HAP-1 (cell line): ENCODE measurements at regions not wholly inside any gene's neighbourhood (a gene's known extent, or its start where the extent isn't known, plus 50 kb on each side); places are given as distances from the start of the nearest gene placed in this dataset.

Experiments
- DNase-seq, 2 experiments: peaks; one replicate each; pipeline ENCODE4 v3.0.0-alpha.2; 2016 to 2020; ENCODE audit warnings: low spot score in 2 of 2
- H3K27me3 ChIP-seq: fragments of 250-450 bp; sonication (Bioruptor Pico); 2 replicates; pipeline ENCODE4 v1.5.1; 2020; ENCODE audit warnings: low read depth, mild to moderate bottlenecking, moderate library complexity
- H3K36me3 ChIP-seq: fragments of 250-450 bp; sonication (Bioruptor Pico); replicated peaks from 2 replicates; pipeline ENCODE4 v1.5.1; 2020; ENCODE audit warnings: mild to moderate bottlenecking
- H3K4me1 ChIP-seq: fragments of 250-450 bp; sonication (Bioruptor Pico); 2 replicates; pipeline ENCODE4 v1.5.1; 2020; ENCODE audit warnings: mild to moderate bottlenecking
- H3K4me3 ChIP-seq: fragments of 250-450 bp; sonication (Bioruptor Pico); 2 replicates; pipeline ENCODE4 v1.5.1; 2020; ENCODE audit warnings: mild to moderate bottlenecking, moderate library complexity
- H3K9me3 ChIP-seq: fragments of 250-450 bp; sonication (Bioruptor Pico); 2 replicates; pipeline ENCODE4 v1.5.1; 2020; ENCODE audit warnings: mild to moderate bottlenecking, moderate library complexity
- in situ Hi-C: fragments of 300-500 bp; cut with MboI; formaldehyde crosslinking; loops from 3 replicates; pipeline ENCODE4 v1.14.3; 2020; ENCODE audit warnings: low sequenced_read_pairs, inconsistent platforms, mixed read lengths

DNA sequence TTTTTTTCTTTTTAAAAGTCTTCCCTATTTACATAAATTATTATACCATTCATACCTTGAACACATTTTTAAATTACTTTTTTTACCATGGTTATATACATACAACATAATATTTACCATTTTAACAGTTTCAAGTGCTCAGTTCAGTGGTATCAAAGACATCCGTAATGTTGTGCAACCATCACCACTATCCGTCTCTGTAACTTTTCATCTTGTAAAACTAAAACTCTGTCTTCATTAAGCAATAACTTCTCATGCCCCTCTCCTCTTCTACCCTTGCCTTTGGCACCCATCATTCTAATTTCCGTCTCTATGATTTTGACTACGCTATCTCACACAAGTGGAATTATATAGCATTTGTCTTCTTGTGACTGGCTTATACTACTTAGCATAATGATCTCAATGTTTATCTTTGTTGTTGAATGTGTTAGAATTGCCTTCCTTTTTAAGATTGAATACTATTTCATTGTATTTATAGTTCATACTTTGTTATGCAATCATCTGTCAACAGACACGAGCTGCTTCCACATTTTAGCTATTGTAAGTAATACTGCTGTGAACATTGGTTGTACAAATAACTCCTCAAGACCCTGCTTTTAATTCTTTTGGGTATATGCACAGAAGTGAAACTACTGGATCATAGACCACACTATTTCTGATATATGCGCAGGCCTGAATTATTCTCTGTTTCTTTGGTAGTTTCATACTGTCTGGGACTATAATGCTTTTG lies 689.5 kb upstream of the NCAM2 start:
- Histone ChIP-seq H3K27me3 (no peaks in the 10 kb centered on the region; the same call in 1 of the 2 replicates), H3K4me1 (no peaks in the 10 kb centered on the region), H3K36me3 (no peaks in the 10 kb centered on the region), H3K4me3 (no peak overlapping the region), H3K9me3 (no peaks in the 10 kb centered on the region)
- in situ Hi-C loops: no loop called here
- DNase-seq: no peak

DNA sequence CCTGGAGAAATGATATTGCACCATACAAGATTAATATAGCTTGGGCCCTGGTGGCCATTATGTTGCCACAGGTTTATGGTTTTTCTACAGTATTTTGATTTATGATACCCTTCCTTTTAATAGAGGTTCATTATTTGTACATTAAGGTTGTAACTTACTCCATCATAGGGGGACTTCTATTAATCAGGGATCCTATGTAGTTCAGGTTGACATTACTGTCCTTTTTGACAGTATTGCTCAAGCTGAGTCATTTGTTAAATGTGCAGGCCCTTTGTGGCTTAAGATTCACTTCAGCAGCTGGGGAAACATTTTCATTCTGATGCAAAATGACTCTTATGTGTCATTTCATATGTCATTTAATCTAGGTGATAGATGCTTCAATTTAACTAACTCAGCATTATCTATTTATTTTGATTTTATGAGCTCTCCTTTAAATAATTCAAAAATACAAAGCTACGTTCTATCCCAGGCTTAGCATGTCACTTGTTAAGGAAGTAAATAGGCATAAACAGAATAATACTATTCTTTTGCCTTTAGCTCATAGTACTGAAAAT lies 686.9 kb upstream of the NCAM2 start:
- in situ Hi-C loops: no loop called here
- H3K36me3 ChIP-seq: no peaks in the 10 kb centered on the region
- no peak for DNase-seq

DNA sequence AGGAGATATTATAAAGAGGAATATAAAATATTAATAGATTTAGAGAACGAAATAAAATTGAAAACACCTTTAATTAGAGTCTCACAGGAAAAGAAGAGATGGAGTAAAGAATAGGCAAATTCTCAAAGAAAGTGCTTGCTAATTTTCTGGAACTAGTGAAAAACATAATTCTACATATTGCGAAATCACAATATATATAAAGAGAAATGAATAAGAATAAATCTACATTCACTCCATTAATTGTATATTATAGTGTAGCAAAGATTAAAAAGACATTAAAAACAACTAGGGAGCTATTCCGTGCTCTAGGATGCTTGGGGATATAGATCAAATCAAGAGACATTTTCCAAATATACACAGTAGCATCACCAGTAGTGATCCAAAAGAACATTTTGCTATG lies 685.2 kb upstream of the NCAM2 start:
- DNase-seq: no peak
- Histone ChIP-seq H3K36me3 (no peaks in the 10 kb centered on the region), H3K4me3 (no peak overlapping the region), H3K9me3 (no peaks in the 10 kb centered on the region), H3K27me3 (no peaks in the 10 kb centered on the region; the same call in 1 of the 2 replicates), H3K4me1 (no peaks in the 10 kb centered on the region)
- in situ Hi-C loops: no loop called here

More for the DNA sequence above, 686.9 kb upstream of the NCAM2 start:
- Histone ChIP-seq H3K9me3 (no peaks in the 10 kb centered on the region), H3K4me3 (no peak overlapping the region), H3K27me3 (no peaks in the 10 kb centered on the region; the same call in 1 of the 2 replicates), H3K4me1 (no peaks in the 10 kb centered on the region)

DNA sequence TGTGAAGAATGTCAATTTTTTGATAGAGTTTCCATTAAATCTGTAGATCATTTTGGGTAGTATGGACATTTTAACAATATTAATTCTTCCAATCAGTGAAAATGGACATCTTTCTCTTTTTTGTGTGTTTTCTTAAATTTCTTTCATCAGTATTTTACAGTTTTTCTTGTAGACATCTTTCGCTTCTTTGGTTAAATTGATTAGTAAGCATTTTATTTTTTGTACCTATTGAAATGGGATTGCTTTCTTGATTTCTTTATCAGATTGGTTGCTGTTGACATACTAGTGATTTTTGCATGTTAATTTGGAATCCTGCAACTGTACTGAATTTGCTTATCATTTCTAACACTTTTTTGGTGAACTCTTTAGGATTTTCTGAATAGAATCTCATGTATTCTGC lies 683.2 kb upstream of the NCAM2 start:
- no peaks in the 10 kb centered on the region for H3K9me3 ChIP-seq

DNA sequence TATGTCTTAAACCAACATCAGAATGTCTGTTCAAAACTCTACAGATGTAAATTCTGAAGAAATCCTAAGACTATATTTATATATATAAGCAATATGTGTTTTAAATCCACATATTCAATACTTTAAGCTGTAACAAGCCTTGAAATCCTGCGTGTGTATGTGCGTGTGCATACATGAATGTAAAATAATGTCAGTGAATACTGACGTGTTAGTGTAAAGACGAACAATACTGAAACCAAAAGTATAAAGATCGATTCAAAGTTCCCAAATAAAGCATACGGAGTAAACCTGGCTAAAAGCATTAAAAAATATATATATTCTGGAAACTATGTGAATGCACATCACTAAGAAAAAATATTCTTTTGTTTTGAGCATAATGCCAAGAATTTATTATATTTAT lies 668.6 kb upstream of the NCAM2 start:
- Histone ChIP-seq H3K4me1 (no peaks in the 10 kb centered on the region), H3K27me3 (no peaks in the 10 kb centered on the region), H3K9me3 (no peaks in the 10 kb centered on the region), H3K36me3 (no peaks in the 10 kb centered on the region), H3K4me3 (no peak overlapping the region)
- no peak for DNase-seq
- in situ Hi-C loops: no loop called here

More for the DNA sequence above, 683.2 kb upstream of the NCAM2 start:
- Histone ChIP-seq H3K36me3 (no peaks in the 10 kb centered on the region), H3K27me3 (no peaks in the 10 kb centered on the region; the same call in 1 of the 2 replicates), H3K4me3 (no peak overlapping the region), H3K4me1 (no peaks in the 10 kb centered on the region)
- no peak for DNase-seq
- in situ Hi-C loops: no loop called here

DNA sequence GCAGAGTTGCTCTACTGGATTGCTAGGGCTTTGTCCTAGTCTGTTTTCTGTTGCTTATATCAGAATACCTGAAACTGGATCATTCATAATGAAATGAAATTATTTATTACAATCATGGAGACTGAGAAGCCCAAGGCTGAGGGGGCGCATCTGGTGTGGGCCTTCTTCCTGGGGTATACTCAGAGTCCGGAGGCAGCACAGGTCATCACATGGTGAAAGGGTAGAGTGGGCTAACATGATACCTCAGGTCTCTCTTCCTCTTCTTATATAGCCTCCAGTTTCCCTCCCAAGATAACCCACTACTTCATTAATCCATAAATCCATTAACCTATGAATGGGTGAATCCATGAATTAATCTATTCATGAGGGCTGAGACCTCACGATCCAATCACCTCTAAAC lies 667.6 kb upstream of the NCAM2 start:
- no peaks in the 10 kb centered on the region for H3K4me1 ChIP-seq
- DNase-seq: no peak
- no peaks in the 10 kb centered on the region for H3K36me3 ChIP-seq
- no peaks in the 10 kb centered on the region for H3K27me3 ChIP-seq
- in situ Hi-C loops: no loop called here
- H3K4me3 ChIP-seq: no peak overlapping the region
- no peaks in the 10 kb centered on the region for H3K9me3 ChIP-seq

DNA sequence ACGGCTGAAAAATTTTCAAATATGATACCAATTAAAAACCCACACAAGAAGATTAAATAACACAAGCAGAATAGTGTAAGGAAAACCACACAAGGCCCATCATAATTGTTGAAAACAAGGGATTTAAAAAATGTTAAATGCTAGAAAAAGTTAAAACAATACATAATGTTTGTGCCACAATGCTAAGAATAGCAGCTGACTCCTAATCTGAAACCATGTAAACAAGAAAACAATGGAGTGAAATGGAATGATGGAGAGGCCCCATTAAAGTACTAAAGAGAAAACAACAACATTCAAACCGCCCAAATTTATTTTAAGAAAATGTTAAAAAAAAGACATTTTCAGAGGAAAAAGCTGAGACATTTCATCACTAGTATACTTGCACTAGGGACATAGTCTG lies 663.6 kb upstream of the NCAM2 start:
- Histone ChIP-seq H3K36me3 (no peaks in the 10 kb centered on the region), H3K4me1 (no peaks in the 10 kb centered on the region), H3K27me3 (no peaks in the 10 kb centered on the region), H3K9me3 (no peaks in the 10 kb centered on the region), H3K4me3 (no peak overlapping the region)
- in situ Hi-C loops: no loop called here
- no peak for DNase-seq

DNA sequence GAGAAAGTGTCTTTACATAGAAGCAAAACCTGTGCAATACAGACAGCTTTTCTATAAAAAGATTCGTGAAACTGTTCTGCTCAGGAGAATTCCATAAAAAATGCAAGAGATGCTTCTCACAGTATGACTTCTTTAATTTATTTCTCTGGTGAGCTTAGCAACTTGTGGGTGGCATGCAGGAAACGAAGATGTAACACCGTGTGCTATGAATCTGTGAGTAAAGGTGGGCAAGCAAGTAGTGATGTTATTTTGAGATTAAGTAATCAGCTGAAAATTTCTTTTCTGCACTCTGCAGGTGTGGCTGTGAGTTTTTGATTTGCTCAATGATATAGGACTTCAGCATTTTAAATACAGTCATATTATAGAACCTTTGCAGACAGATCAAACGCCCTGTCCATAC lies 656.8 kb upstream of the NCAM2 start:
- in situ Hi-C loops: no loop called here
- H3K36me3 ChIP-seq: no peaks in the 10 kb centered on the region
- H3K4me3 ChIP-seq: no peak overlapping the region
- no peaks in the 10 kb centered on the region for H3K9me3 ChIP-seq
- no peaks in the 10 kb centered on the region for H3K4me1 ChIP-seq
- no peaks in the 10 kb centered on the region for H3K27me3 ChIP-seq
- DNase-seq: no peak

DNA sequence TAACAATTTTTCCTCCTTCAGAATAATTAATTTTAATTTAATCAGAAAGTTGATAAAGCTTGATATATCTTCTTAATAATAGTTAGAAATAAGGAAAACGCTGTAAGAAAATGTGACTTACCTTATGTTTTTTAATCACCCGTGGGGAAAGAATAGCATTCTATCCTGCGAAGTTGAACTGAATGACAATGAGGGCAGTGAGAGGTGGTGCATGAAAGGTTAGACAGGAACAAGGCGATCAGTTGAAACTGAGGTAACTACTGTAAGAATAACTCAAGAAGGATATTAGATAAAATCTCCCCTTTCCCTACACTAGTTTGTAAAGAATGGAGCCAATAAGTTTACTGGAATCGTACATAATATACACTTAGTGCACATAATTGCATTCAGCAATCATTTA lies 655.0 kb upstream of the NCAM2 start:
- H3K36me3 ChIP-seq: no peaks in the 10 kb centered on the region
- H3K9me3 ChIP-seq: no peaks in the 10 kb centered on the region
- DNase-seq: no peak
- in situ Hi-C loops: no loop called here
- H3K27me3 ChIP-seq: no peaks in the 10 kb centered on the region
- no peak overlapping the region for H3K4me3 ChIP-seq
- H3K4me1 ChIP-seq: no peaks in the 10 kb centered on the region

DNA sequence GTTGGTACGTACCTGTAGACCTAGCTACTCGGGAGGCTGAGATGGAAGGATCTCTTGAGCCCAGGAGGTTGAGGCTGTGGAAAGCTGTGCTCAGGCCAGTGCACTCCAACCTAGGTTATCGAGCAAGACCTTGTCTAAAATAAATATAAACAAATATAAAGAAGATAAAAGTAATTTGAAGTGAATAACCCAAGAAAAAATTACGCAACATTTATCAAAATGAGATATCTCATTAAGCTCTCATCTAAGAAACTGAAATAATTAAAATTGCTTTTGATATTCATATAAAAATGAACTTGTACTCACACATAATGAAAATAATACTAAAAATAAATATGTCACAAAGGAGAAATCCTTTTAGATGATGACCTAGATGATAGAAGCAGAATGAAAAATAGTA lies 647.1 kb upstream of the NCAM2 start:
- Histone ChIP-seq H3K27me3 (no peaks in the 10 kb centered on the region), H3K4me3 (no peak overlapping the region)
- in situ Hi-C loops: no loop called here

DNA sequence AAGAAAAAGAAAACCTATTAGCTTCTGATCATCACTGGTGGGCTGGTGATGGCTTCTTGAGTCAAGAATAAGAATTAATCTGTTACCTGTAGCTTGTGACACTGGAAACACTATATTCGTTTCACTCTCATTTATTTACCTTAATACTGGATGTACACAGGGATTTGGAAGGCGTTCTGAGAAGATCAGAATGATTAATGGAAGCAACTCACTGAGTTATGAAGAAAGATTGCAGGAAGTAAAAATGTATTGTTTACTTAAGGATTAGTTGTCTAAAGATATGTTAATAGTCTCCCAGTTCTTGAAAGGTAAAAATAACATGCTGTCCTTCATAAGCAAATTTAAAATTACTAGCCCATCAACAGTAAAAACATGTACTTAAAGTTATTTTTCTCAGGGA lies 644.9 kb upstream of the NCAM2 start:
- DNase-seq: peak in 1 of 2 experiments; percentile 24
- Histone ChIP-seq H3K36me3 (no peaks in the 10 kb centered on the region), H3K9me3 (no peaks in the 10 kb centered on the region), H3K4me1 (no peaks in the 10 kb centered on the region), H3K4me3 (no peak overlapping the region), H3K27me3 (no peaks in the 10 kb centered on the region)
- in situ Hi-C loops: no loop called here

More for the DNA sequence above, 647.1 kb upstream of the NCAM2 start:
- Histone ChIP-seq H3K36me3 (no peaks in the 10 kb centered on the region), H3K4me1 (no peaks in the 10 kb centered on the region), H3K9me3 (no peaks in the 10 kb centered on the region)
- no peak for DNase-seq

DNA sequence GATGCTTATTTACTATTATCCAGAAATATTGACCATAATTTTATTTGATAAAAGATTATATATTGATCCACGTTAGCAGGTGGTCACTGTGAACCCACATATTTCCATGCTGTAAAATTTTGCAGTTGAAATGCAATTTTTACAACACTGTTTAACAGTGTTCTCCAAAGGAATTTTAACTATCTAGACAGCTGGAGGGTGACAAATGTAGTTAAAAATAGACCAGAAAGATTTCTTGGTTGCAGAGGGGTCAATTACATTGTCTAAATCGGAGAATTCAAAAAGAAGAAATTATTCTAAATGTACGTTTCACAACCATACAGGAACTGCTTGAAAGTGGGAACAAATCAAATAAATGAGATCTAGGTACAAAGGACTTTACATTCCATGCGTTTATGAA lies 625.2 kb upstream of the NCAM2 start:
- in situ Hi-C loops: no loop called here
- Histone ChIP-seq H3K9me3 (no peaks in the 10 kb centered on the region), H3K4me3 (no peak overlapping the region), H3K27me3 (no peaks in the 10 kb centered on the region), H3K4me1 (no peaks in the 10 kb centered on the region), H3K36me3 (no peaks in the 10 kb centered on the region)
- DNase-seq: no peak

DNA sequence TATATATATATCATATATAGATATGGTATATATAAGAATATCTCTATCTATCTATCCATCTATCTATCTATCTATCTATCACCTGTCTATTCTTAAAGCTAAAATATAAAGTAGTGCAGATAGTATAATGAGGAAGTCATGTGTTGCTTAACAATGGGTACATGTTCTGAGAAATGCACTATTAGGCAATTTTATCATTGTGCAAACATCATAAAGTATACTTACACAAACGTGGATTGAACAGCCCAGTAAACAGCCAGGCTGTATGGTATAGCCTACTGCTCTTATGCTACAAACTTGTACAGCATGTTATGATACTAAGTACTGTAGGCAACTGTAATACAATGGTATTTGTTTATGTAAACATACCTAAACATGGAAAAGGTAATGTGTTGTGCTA lies 621.0 kb upstream of the NCAM2 start:
- Histone ChIP-seq H3K36me3 (no peaks in the 10 kb centered on the region), H3K9me3 (no peaks in the 10 kb centered on the region), H3K27me3 (no peaks in the 10 kb centered on the region), H3K4me1 (no peaks in the 10 kb centered on the region), H3K4me3 (no peak overlapping the region)
- in situ Hi-C loops: no loop called here
- DNase-seq: no peak

DNA sequence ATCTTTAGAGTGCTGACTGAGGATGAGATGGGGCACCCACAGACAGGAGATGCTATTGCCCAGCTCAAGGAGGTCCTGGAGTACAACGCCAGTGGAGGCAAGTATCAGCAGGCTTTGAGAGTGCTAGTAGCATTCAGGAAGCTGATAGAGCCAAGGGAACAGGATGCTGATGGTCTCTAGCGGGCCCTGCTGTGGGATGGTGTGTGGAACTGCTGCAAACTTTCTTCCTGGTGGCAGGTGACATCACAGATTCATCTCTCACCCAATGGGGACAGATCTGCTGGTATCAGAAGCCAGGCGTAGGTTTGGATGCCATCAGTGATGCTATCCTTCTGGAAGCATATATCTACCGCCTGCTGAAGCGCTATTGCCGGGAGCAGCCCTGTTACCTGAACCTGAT lies 609.8 kb upstream of the NCAM2 start:
- H3K4me3 ChIP-seq: no peak overlapping the region
- H3K36me3 ChIP-seq: no peaks in the 10 kb centered on the region
- no peaks in the 10 kb centered on the region for H3K4me1 ChIP-seq
- no peaks in the 10 kb centered on the region for H3K9me3 ChIP-seq
- H3K27me3 ChIP-seq: no peaks in the 10 kb centered on the region
- no peak for DNase-seq
- in situ Hi-C loops: no loop called here

DNA sequence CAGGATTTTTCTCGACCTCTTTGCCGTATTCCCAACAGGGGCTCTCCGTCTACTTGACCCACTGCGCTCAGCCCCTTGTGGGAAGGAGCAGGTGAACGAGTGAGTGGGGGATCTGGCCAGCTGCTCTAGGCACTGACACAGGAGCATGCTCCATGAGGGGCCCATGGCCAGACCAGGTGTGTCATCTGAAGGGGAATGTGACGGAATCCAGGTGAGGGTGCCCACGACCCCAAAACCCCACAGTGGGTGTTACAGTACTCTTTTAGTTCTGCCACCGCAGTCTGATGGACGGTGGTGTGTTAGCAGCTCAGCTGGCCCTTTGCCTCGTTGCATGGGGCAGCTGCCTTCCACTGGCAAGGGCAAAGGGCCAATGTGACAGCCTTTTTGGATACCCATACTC lies 601.4 kb upstream of the NCAM2 start:
- no peaks in the 10 kb centered on the region for H3K4me1 ChIP-seq
- in situ Hi-C loops: no loop called here

More for the DNA sequence above, 601.4 kb upstream of the NCAM2 start:
- Histone ChIP-seq H3K9me3 (no peaks in the 10 kb centered on the region), H3K4me3 (no peak overlapping the region), H3K36me3 (no peaks in the 10 kb centered on the region), H3K27me3 (no peaks in the 10 kb centered on the region)
- no peak for DNase-seq
